K562 (cell line): ENCODE measurements at regions not wholly inside any gene's neighbourhood (a gene's known extent, or its start where the extent isn't known, plus 50 kb on each side); places are given as distances from the start of the nearest gene placed in this dataset.
"Not testable (repeated sequence)": the region's sequence is repeated elsewhere in the genome, so short reads cannot be mapped to it uniquely, and the experiment has no call there.

Experiments used
- MAX ChIP-seq: sonication (generic); formaldehyde crosslinking; IDR thresholded peaks from 2 replicates; pipeline ENCODE4 v1.9.0; 2022; ENCODE audit warnings: mild to moderate bottlenecking, missing genetic modification reagents
- RUNX1 ChIP-seq: sonication (generic); IDR thresholded peaks from 2 replicates; pipeline ENCODE4 v1.6.1; 2016; ENCODE audit warnings: antibody characterized with exemption, low read depth

- TF ChIP-seq RUNX1; MAX (CRISPR knock-in tag): not testable (repeated sequence)
Measured at GRCh38 chr10:64204504-64204903, 683.3 kb downstream of the REEP3 start.
